ENCODE measurements at regions not wholly inside any gene's neighbourhood (a gene's known extent, or its start where the extent isn't known, plus 50 kb on each side); places are given as distances from the start of the nearest gene placed in this dataset.

GRCh38 chr4:130238121-130238520 lies 1142.2 kb downstream of the C4orf33 start (continued):
- TF ChIP-seq ZBTB33 (IDR thresholded peaks at IDR 0.05) (no peak), FOXA1 (IDR thresholded peaks at IDR 0.05) (no peak), YY1 (IDR thresholded peaks at IDR 0.05) (no peak), RAD21 (IDR thresholded peaks at IDR 0.05) (no peak), MAX (IDR thresholded peaks at IDR 0.05) (no peak), HNF4A (conservative IDR thresholded peaks at IDR 0.05) (no peak), EGR1 (IDR thresholded peaks at IDR 0.05; ENCODE audit: low read depth in 2 of 2) (no peak), JUND (IDR thresholded peaks at IDR 0.05) (no peak), HNF4G (IDR thresholded peaks at IDR 0.05) (no peak), FOXA2 (IDR thresholded peaks at IDR 0.05) (no peak), NR2F2 (IDR thresholded peaks at IDR 0.05) (no peak)

- H3K9ac ChIP-seq (ENCODE audit: low read depth in 1 of 2, low read length in 2 of 2), result no peak overlapping the region
- H3K27me3 ChIP-seq (ENCODE audit: control insufficient read depth in 4 of 4, insufficient read depth in 4 of 4, low read length in 3 of 4), result no peaks in the 10 kb centered on the region
- TF ChIP-seq REST (IDR thresholded peaks at IDR 0.05), result no peak
- TF ChIP-seq EGR1 (IDR thresholded peaks at IDR 0.05; ENCODE audit: low read depth in 2 of 2), result no peak
- TF ChIP-seq ATF3 (IDR thresholded peaks at IDR 0.05), result no peak
- TF ChIP-seq NR2F2 (IDR thresholded peaks at IDR 0.05), result no peak
- no peak for TF ChIP-seq YY1 (IDR thresholded peaks at IDR 0.05)
- TF ChIP-seq FOXA2 (IDR thresholded peaks at IDR 0.05), result no peak
- TF ChIP-seq TAF1 (conservative IDR thresholded peaks at IDR 0.05), result no peak
- TF ChIP-seq RXRA (IDR thresholded peaks at IDR 0.05), result no peak
- no peak for TF ChIP-seq HNF4G (IDR thresholded peaks at IDR 0.05)
- no peak for TF ChIP-seq FOXA1 (IDR thresholded peaks at IDR 0.05)
- no peak for TF ChIP-seq HNF4A (conservative IDR thresholded peaks at IDR 0.05)
- TF ChIP-seq RAD21 (IDR thresholded peaks at IDR 0.05), result no peak
- no peak for TF ChIP-seq ZBTB33 (IDR thresholded peaks at IDR 0.05)
- TF ChIP-seq SP1 (IDR thresholded peaks at IDR 0.05), result no peak
- no peak overlapping the region for H3K27ac ChIP-seq (ENCODE audit: low read depth in 1 of 2, low read length in 2 of 2)
- H3K4me3 ChIP-seq (ENCODE audit: low read depth in 1 of 3, low read length in 3 of 3), result no peak overlapping the region
- no peaks in the 10 kb centered on the region for H3K36me3 ChIP-seq (ENCODE audit: control insufficient read depth in 4 of 4, insufficient read depth in 3 of 4, low read depth in 1 of 4, low read length in 3 of 4)
- DNase-seq (ENCODE audit: low spot score), result no peak
- H3K9me3 ChIP-seq (ENCODE audit: control insufficient read depth in 4 of 4, low read length in 3 of 4), result no peaks in the 10 kb centered on the region
- WGBS, result 18% methylated on average over 1 of the region's 1 CpG
- H3K4me1 ChIP-seq (ENCODE audit: control insufficient read depth in 4 of 4, insufficient read depth in 4 of 4, low read length in 3 of 4), result no peaks in the 10 kb centered on the region
These were observed 1153.0 kb downstream of the C4orf33 start for GRCh38 chr4:130249002-130249401.
